ENCODE measurements at regions not wholly inside any gene's neighbourhood (a gene's known extent, or its start where the extent isn't known, plus 50 kb on each side); places are given as distances from the start of the nearest gene placed in this dataset.

- H3K9me3 ChIP-seq = no peaks in the 10 kb centered on the region
- no peak overlapping the region for H3K4me3 ChIP-seq
- no peak overlapping the region for H3K27ac ChIP-seq
- POLR2A ChIA-PET = no interaction called here
- 0 out of 3 replicates have a peak overlapping the region, but pooled peaks have one; percentile 2 for H3K4me2 ChIP-seq
- TF ChIP-seq KDM1A (IDR thresholded peaks at IDR 0.05; ENCODE audit: low read depth) = no peak
- TF ChIP-seq RFX5 (IDR thresholded peaks at IDR 0.05) = no peak
- no peak for TF ChIP-seq MAX (IDR thresholded peaks at IDR 0.05)
- no peak for TF ChIP-seq NFE2L2 (conservative IDR thresholded peaks at IDR 0.05; ENCODE audit: low read length)
- TF ChIP-seq PHF8 (IDR thresholded peaks at IDR 0.05; ENCODE audit: borderline replicate concordance, low read depth) = no peak
- no peak for TF ChIP-seq CHD2 (IDR thresholded peaks at IDR 0.05; ENCODE audit: low read length, partially characterized antibody)
- no peak for TF ChIP-seq HMGXB4 (CRISPR knock-in tag; IDR thresholded peaks at IDR 0.05; ENCODE audit: borderline replicate concordance)
- no peak for TF ChIP-seq CHD4 (IDR thresholded peaks at IDR 0.05; ENCODE audit: borderline replicate concordance)
- TF ChIP-seq HDAC2 (IDR thresholded peaks at IDR 0.05) = no peak
- FAIRE-seq (no peak), ATAC-seq (no peak), DNase-seq (ENCODE audit: low read depth in 1 of 2, low spot score in 1 of 2) (no peak)
- peaks cover 8% of the 10 kb centered on the region for H3K4me1 ChIP-seq
- WGBS (ENCODE audit: missing lambda C conversion rate) = 23% methylated on average over 3 of the region's 3 CpGs
- CTCF ChIA-PET = interaction anchor here (0.7 to 1.4 kb wide), 2 partner anchors 31 to 61 kb away, joined by 3 to 6 read pairs; no protein-coding TSS in a partner anchor
Measured at GRCh38 chr1:229879746-229880145, 187.3 kb upstream of the GALNT2 start.

- WGBS (ENCODE audit: missing lambda C conversion rate) = 48% methylated on average over 10 of the region's 15 CpGs
- Histone ChIP-seq H3K4me1 (peaks cover 6% of the 10 kb centered on the region; the same call in 1 of the 3 replicates), H3K4me3 (no peak overlapping the region), H3K9me3 (no peaks in the 10 kb centered on the region), H3K4me2 (no peak overlapping the region), H3K27ac (no peak overlapping the region)
- TF ChIP-seq MAZ (IDR thresholded peaks at IDR 0.05; ENCODE audit: borderline replicate concordance, low read depth, low read length) = no peak
- no peak for TF ChIP-seq NPAS2 (CRISPR knock-in tag; IDR thresholded peaks at IDR 0.05; ENCODE audit: borderline replicate concordance)
- no peak for TF ChIP-seq MAX (IDR thresholded peaks at IDR 0.05)
- TF ChIP-seq ATOH8 (CRISPR knock-in tag; IDR thresholded peaks at IDR 0.05; ENCODE audit: low read depth) = no peak
- TF ChIP-seq MYC (IDR thresholded peaks at IDR 0.05; ENCODE audit: borderline replicate concordance, low read length) = no peak
- no peak for TF ChIP-seq CBX8 (IDR thresholded peaks at IDR 0.05)
- no peak for TF ChIP-seq EHF (CRISPR knock-in tag; IDR thresholded peaks at IDR 0.05)
- ATAC-seq = no peak; a peak in 2 of 6 replicates
- ChIA-PET POLR2A (no interaction called here), CTCF (interaction anchor here (1.4 kb wide), 1 partner anchor 32 kb away, joined by 6 read pairs; no protein-coding TSS in a partner anchor)
- FAIRE-seq = no peak
- no peak for DNase-seq (ENCODE audit: low read depth in 1 of 2, low spot score in 1 of 2)
Measured at GRCh38 chr1:229880271-229881170, 186.5 kb upstream of the GALNT2 start.

- Histone ChIP-seq H3K4me2 (no peak overlapping the region), H3K9me3 (no peaks in the 10 kb centered on the region), H3K4me3 (no peak overlapping the region), H3K27ac (no peak overlapping the region), H3K4me1 (peaks cover 6% of the 10 kb centered on the region; the same call in 1 of the 3 replicates)
- FAIRE-seq = no peak
- ChIA-PET POLR2A (no interaction called here), CTCF (interaction anchor here (1.2 kb wide), 1 partner anchor 39 kb away, joined by 3 read pairs; no protein-coding TSS in a partner anchor)
- no peak for ATAC-seq
- WGBS (ENCODE audit: missing lambda C conversion rate) = 57% methylated on average over 5 of the region's 5 CpGs
- no peak for DNase-seq (ENCODE audit: low read depth in 1 of 2, low spot score in 1 of 2)
- no peak for TF ChIP-seq GATA3 (IDR thresholded peaks at IDR 0.05; ENCODE audit: borderline replicate concordance)
- TF ChIP-seq HES2 (IDR thresholded peaks at IDR 0.05) = no peak
- TF ChIP-seq HDAC2 (IDR thresholded peaks at IDR 0.05) = no peak
- no peak for TF ChIP-seq PBX3 (IDR thresholded peaks at IDR 0.05)
- TF ChIP-seq ZFP36 (IDR thresholded peaks at IDR 0.05; ENCODE audit: borderline replicate concordance, partially characterized antibody) = no peak
- TF ChIP-seq RFX5 (IDR thresholded peaks at IDR 0.05) = no peak
- no peak for TF ChIP-seq E2F6 (IDR thresholded peaks at IDR 0.05; ENCODE audit: borderline replicate concordance, low read depth)
- no peak for TF ChIP-seq SREBF2 (IDR thresholded peaks at IDR 0.05)
- no peak for TF ChIP-seq JUNB (IDR thresholded peaks at IDR 0.05)
- TF ChIP-seq ELK1 (IDR thresholded peaks at IDR 0.05; ENCODE audit: low read depth, low read length) = no peak
- no peak for TF ChIP-seq PHF8 (IDR thresholded peaks at IDR 0.05; ENCODE audit: borderline replicate concordance, low read depth)
- no peak for TF ChIP-seq EHF (CRISPR knock-in tag; IDR thresholded peaks at IDR 0.05)
- no peak for TF ChIP-seq POLR2A (IDR thresholded peaks at IDR 0.05; ENCODE audit: low read length)
- no peak for TF ChIP-seq RCOR1 (IDR thresholded peaks at IDR 0.05; ENCODE audit: low read depth, low read length)
Measured at GRCh38 chr1:229882621-229883020, 184.4 kb upstream of the GALNT2 start.
